H9 (cell line): ENCODE measurements at regions not wholly inside any gene's neighbourhood (a gene's known extent, or its start where the extent isn't known, plus 50 kb on each side); places are given as distances from the start of the nearest gene placed in this dataset.
A peak's percentile ranks its signal among the peaks of the same experiment; 100 is the strongest.

Experiments
- DNase-seq: peaks from one replicate; pipeline ENCODE4 v3.0.0-alpha.2; 2017
- H2AFZ ChIP-seq: one replicate; pipeline ENCODE4 v1.6.1; 2013; ENCODE audit warnings: mild to moderate bottlenecking, low read length, control low read depth, moderate library complexity
- H2AK5ac ChIP-seq: 2 replicates; pipeline ENCODE4 v1.6.1; 2013; ENCODE audit warnings: low read length, control low read depth, mixed read lengths; ENCODE audit not compliant: insufficient read length
- H2BK120ac ChIP-seq: one replicate; pipeline ENCODE4 v1.6.1; 2013; ENCODE audit warnings: low read depth, mild to moderate bottlenecking, low read length, control low read depth, inconsistent platforms; ENCODE audit not compliant: poor library complexity, severe bottlenecking
- H2BK12ac ChIP-seq: 2 replicates; pipeline ENCODE4 v1.6.1; 2013; ENCODE audit warnings: low read length, control low read depth, mixed read lengths, low read depth; ENCODE audit not compliant: insufficient read length
- H2BK15ac ChIP-seq: 2 replicates; pipeline ENCODE4 v1.6.1; 2013; ENCODE audit warnings: low read depth, low read length, control low read depth
- H2BK20ac ChIP-seq: one replicate; pipeline ENCODE4 v1.6.1; 2013; ENCODE audit warnings: low read depth, mild to moderate bottlenecking, low read length, control low read depth, inconsistent platforms; ENCODE audit not compliant: poor library complexity, severe bottlenecking
- H2BK5ac ChIP-seq: 2 replicates; pipeline ENCODE4 v1.6.1; 2013; ENCODE audit warnings: low read length, control low read depth, mixed read lengths; ENCODE audit not compliant: insufficient read length
- H3K14ac ChIP-seq: 2 replicates; pipeline ENCODE4 v1.6.1; 2013; ENCODE audit warnings: low read length, control low read depth; ENCODE audit not compliant: insufficient read depth
- H3K18ac ChIP-seq: 2 replicates; pipeline ENCODE4 v1.6.1; 2013; ENCODE audit warnings: low read depth, mild to moderate bottlenecking, mixed read lengths, low read length, control low read depth; ENCODE audit not compliant: insufficient read length
- H3K23ac ChIP-seq: 2 replicates; pipeline ENCODE4 v1.6.1; 2013; ENCODE audit warnings: low read length, control low read depth, mixed read lengths, low read depth; ENCODE audit not compliant: insufficient read length
- H3K23me2 ChIP-seq: 2 replicates; pipeline ENCODE4 v1.6.1; 2013; ENCODE audit warnings: low read depth, mild to moderate bottlenecking, mixed read lengths, low read length, control low read depth; ENCODE audit not compliant: insufficient read length, poor library complexity, severe bottlenecking
- H3K27ac ChIP-seq: 2 replicates; pipeline ENCODE4 v1.5.1; 2013; ENCODE audit warnings: low read length, control low read depth, mixed read lengths, low read depth; ENCODE audit not compliant: insufficient read length
- H3K27me3 ChIP-seq: 2 replicates; pipeline ENCODE4 v1.6.1; 2013; ENCODE audit warnings: low read length, control low read depth, inconsistent platforms; ENCODE audit not compliant: insufficient read depth
- H3K4ac ChIP-seq: 2 replicates; pipeline ENCODE4 v1.6.1; 2013; ENCODE audit warnings: low read depth, mild to moderate bottlenecking, control low read depth, inconsistent platforms, low read length, moderate library complexity
- H3K4me1 ChIP-seq: 2 replicates; pipeline ENCODE4 v1.6.1; 2013; ENCODE audit warnings: low read length, control low read depth, inconsistent platforms; ENCODE audit not compliant: insufficient read depth
- H3K4me2 ChIP-seq: 2 replicates; pipeline ENCODE4 v1.6.1; 2013; ENCODE audit warnings: low read length, control low read depth, mixed read lengths; ENCODE audit not compliant: insufficient read length, insufficient read depth
- H3K56ac ChIP-seq: 2 replicates; pipeline ENCODE4 v1.6.1; 2013; ENCODE audit warnings: low read depth, mild to moderate bottlenecking, mixed read lengths, low read length, control low read depth; ENCODE audit not compliant: insufficient read length
- H3K79me1 ChIP-seq: 2 replicates; pipeline ENCODE4 v1.6.1; 2013; ENCODE audit warnings: low read depth, mild to moderate bottlenecking, moderate library complexity, low read length, control low read depth, inconsistent platforms; ENCODE audit not compliant: insufficient read depth, poor library complexity, severe bottlenecking
- H3K79me2 ChIP-seq: 2 replicates; pipeline ENCODE4 v1.6.1; 2013; ENCODE audit warnings: low read length, control low read depth, inconsistent platforms; ENCODE audit not compliant: insufficient read depth
- H3K9ac ChIP-seq: 2 replicates; pipeline ENCODE4 v1.6.1; 2013; ENCODE audit warnings: low read length, control low read depth, mixed read lengths; ENCODE audit not compliant: insufficient read length; ENCODE audit errors: extremely low read depth
- H3K9me3 ChIP-seq: one replicate; pipeline ENCODE4 v1.6.1; 2013; ENCODE audit warnings: low read depth, low read length, inconsistent platforms; ENCODE audit not compliant: control insufficient read depth
- H3T11ph ChIP-seq: one replicate; pipeline ENCODE4 v1.6.1; 2013; ENCODE audit warnings: mild to moderate bottlenecking, low read length, control low read depth, inconsistent platforms
- H4K20me1 ChIP-seq: one replicate; pipeline ENCODE4 v1.6.1; 2013; ENCODE audit not compliant: control insufficient read depth, insufficient read length, insufficient read depth
- H4K5ac ChIP-seq: 2 replicates; pipeline ENCODE4 v1.6.1; 2013; ENCODE audit warnings: low read depth, mild to moderate bottlenecking, mixed read lengths, low read length, control low read depth; ENCODE audit not compliant: insufficient read length
- H4K8ac ChIP-seq: replicated peaks from 2 replicates; pipeline ENCODE4 v1.6.1; 2013; ENCODE audit warnings: low read length, control low read depth, mixed read lengths, low read depth; ENCODE audit not compliant: insufficient read length
- H4K91ac ChIP-seq: 2 replicates; pipeline ENCODE4 v1.6.1; 2013; ENCODE audit warnings: low read depth, mild to moderate bottlenecking, moderate library complexity, mixed read lengths, low read length, control low read depth; ENCODE audit not compliant: insufficient read length
- H3K27ac Mint-ChIP-seq, 3 experiments: 2 replicates in 2 of 3; 3 replicates in 1 of 3; pipeline ENCODE4 v1.8.0; 2020 to 2021; ENCODE audit warnings: mixed read lengths in 3 of 3, mild to moderate bottlenecking in 1 of 3, moderate library complexity in 1 of 3
- H3K27me3 Mint-ChIP-seq: 2 replicates; pipeline ENCODE4 v1.8.0; 2021; ENCODE audit warnings: low read depth, mild to moderate bottlenecking, moderate library complexity, mixed read lengths
- H3K36me3 Mint-ChIP-seq, 3 experiments: 2 replicates in 2 of 3; 3 replicates in 1 of 3; pipeline ENCODE4 v1.8.0; 2020 to 2021; ENCODE audit warnings: low read depth in 3 of 3, mixed read lengths in 3 of 3; ENCODE audit not compliant: insufficient read depth in 1 of 3
- H3K4me1 Mint-ChIP-seq, 2 experiments: 2 replicates each; pipeline ENCODE4 v1.8.0; 2020; ENCODE audit warnings: mixed read lengths in 2 of 2
- H3K4me3 Mint-ChIP-seq, 2 experiments: 2 replicates in 1 of 2; 3 replicates in 1 of 2; pipeline ENCODE4 v1.8.0; 2020 to 2021; ENCODE audit warnings: mild to moderate bottlenecking in 2 of 2, mixed read lengths in 2 of 2, moderate library complexity in 1 of 2
- H3K9me3 Mint-ChIP-seq, 2 experiments: 2 replicates in 1 of 2; 3 replicates in 1 of 2; pipeline ENCODE4 v1.8.0; 2020; ENCODE audit warnings: mild to moderate bottlenecking in 2 of 2, mixed read lengths in 2 of 2, moderate library complexity in 1 of 2
- WGBS: extraction: QIAGEN DNeasy Blood & Tissue Kit; methylation state at CpG from one replicate; pipeline ENCODE4 v1.1.7; 2013; ENCODE audit warnings: missing lambda C conversion rate, low lambda C conversion rate, mixed read lengths; ENCODE audit not compliant: insufficient read length; ENCODE audit errors: extremely low coverage; 5-methylcytosine and 5-hydroxymethylcytosine counted together
- TF ChIP-seq, protein P1 (sequence below): fragments of 200-600 bp; sonication (generic); conservative IDR thresholded peaks from 3 replicates; pipeline ENCODE4 v1.8.0; 2021; ENCODE audit warnings: antibody characterized with exemption, mild to moderate bottlenecking

DNA sequence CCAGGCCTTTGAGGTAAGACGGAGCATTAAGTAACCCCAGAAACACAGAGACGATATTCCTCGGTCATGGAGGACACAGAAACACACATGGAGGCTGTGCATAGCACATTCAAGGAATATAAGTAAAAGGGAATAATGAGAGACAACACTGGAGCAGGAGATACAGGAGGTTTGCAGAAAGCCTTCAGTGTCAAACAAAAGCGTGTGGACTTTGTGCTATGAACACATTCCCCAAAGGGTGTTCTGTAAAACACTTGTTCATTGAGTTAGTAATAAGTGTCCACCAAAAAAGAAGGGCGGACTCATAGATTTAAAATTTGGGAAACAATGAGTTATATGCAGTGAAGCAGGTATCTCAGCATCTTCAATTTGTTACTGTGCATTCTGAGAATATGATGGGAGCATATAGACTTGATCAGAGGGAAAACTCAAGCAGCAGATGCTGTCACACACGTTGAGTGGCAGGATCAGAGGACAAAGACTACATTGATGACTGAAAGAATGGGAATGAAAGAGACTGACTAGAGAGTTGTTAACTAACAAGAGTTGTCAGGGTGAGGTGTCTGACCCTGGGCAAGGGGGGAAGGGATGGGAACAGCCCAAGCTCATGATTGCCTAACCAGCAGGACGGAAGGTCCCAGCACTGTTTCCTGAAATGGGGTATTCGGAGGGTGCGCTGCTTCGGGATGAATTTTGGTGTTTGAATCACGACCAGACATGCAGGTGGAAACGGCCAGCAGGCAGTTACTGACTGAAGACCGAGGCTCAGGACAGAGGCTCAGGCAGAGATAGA lies 85.2 kb upstream of the VIPR2 start:
- Mint-ChIP-seq H3K4me1 (no peaks in the 10 kb centered on the region), H3K4me3 (no peak overlapping the region), H3K9me3 (peaks cover 0 to 96% of the 10 kb centered on the region in 2 experiments; a peak in 2 of 5 replicates), H3K36me3 (peaks cover 0 to 24% (median 7%) of the 10 kb centered on the region in 3 experiments; a peak in 4 of 7 replicates), H3K27ac (peak overlapping the region in 1 of 3 experiments; percentile 84; a peak in 2 of 7 replicates), H3K27me3 (peaks cover 6% of the 10 kb centered on the region)
- no peaks in the 10 kb centered on the region for H4K20me1 ChIP-seq
- no peak overlapping the region for H3K18ac ChIP-seq
- WGBS = no CpG with 5 or more reads among the region's 13 CpGs
- H3K4ac ChIP-seq = no peak overlapping the region
- H2BK5ac ChIP-seq = no peak overlapping the region
- H2BK15ac ChIP-seq = no peak overlapping the region
- TF ChIP-seq, protein P1, sequence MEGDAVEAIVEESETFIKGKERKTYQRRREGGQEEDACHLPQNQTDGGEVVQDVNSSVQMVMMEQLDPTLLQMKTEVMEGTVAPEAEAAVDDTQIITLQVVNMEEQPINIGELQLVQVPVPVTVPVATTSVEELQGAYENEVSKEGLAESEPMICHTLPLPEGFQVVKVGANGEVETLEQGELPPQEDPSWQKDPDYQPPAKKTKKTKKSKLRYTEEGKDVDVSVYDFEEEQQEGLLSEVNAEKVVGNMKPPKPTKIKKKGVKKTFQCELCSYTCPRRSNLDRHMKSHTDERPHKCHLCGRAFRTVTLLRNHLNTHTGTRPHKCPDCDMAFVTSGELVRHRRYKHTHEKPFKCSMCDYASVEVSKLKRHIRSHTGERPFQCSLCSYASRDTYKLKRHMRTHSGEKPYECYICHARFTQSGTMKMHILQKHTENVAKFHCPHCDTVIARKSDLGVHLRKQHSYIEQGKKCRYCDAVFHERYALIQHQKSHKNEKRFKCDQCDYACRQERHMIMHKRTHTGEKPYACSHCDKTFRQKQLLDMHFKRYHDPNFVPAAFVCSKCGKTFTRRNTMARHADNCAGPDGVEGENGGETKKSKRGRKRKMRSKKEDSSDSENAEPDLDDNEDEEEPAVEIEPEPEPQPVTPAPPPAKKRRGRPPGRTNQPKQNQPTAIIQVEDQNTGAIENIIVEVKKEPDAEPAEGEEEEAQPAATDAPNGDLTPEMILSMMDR = no peak
- H4K5ac ChIP-seq = no peak overlapping the region
- no peak overlapping the region for H3T11ph ChIP-seq
- H3K4me1 ChIP-seq = no peaks in the 10 kb centered on the region; the same call in 1 of the 2 replicates
- no peak overlapping the region for H3K23ac ChIP-seq
- no peak overlapping the region for H2BK12ac ChIP-seq
- no peaks in the 10 kb centered on the region for H3K79me1 ChIP-seq
- H4K91ac ChIP-seq = no peak overlapping the region
- no peak overlapping the region for H3K4me2 ChIP-seq
- H3K27ac ChIP-seq = no peak overlapping the region
- no peaks in the 10 kb centered on the region for H3K27me3 ChIP-seq
- H2BK120ac ChIP-seq = no peak overlapping the region
- H3K56ac ChIP-seq = no peak overlapping the region
- H3K14ac ChIP-seq = no peak overlapping the region
- H3K9ac ChIP-seq = no peak overlapping the region
- no peaks in the 10 kb centered on the region for H3K23me2 ChIP-seq
- no peaks in the 10 kb centered on the region for H3K79me2 ChIP-seq
- no peak overlapping the region for H2AK5ac ChIP-seq
- H4K8ac ChIP-seq = no peak overlapping the region
- no peaks in the 10 kb centered on the region for H3K9me3 ChIP-seq
- no peak overlapping the region for H2BK20ac ChIP-seq
- H2AFZ ChIP-seq = no peak overlapping the region
- DNase-seq = no peak
